ENCODE measurements at regions not wholly inside any gene's neighbourhood (a gene's known extent, or its start where the extent isn't known, plus 50 kb on each side); places are given as distances from the start of the nearest gene placed in this dataset.

DNA sequence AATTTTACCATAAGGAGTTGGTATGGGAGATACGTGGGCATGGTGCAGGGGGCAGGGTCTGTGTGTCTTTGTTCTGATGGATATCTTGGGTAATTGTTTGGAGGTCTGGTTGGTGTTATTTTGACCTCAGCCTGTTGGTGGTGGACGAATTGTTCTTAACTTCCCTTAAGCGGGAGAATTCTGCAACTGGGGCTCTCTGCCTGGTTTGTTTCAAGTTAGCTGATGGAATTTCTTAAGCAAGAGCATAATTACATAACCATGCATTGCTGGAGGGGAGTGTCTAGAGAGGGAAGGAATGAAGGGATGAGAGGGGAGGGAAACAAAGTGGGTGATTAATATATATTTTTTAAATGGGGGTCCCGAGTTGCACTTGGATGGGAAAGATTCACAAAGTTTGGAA, 908.5 kb upstream of the RAG2 start:
- TF ChIP-seq CTCF (conservative IDR thresholded peaks at IDR 0.05; ENCODE audit: low read length) (no peak), EZH2phosphoT487 (IDR thresholded peaks at IDR 0.05; ENCODE audit: borderline replicate concordance, low read depth, low read length) (no peak)

Data from OCI-LY7 (cell line).